Epithelial cell of esophagus (primary cell): ENCODE measurements at regions not wholly inside any gene's neighbourhood (a gene's known extent, or its start where the extent isn't known, plus 50 kb on each side); places are given as distances from the start of the nearest gene placed in this dataset.
A peak's percentile ranks its signal among the peaks of the same experiment; 100 is the strongest.

Experiments
- DNase-seq: peaks from one replicate; pipeline ENCODE4 v3.0.0; 2010; ENCODE audit warnings: low read depth
- H3K4me3 ChIP-seq: 2 replicates; pipeline ENCODE4 v1.5.1; 2011; ENCODE audit warnings: mild to moderate bottlenecking, low read length, control low read depth
- TF ChIP-seq, protein P1 (sequence below): IDR thresholded peaks from 2 replicates; pipeline ENCODE4 v1.5.1; 2011; ENCODE audit warnings: low read depth, mild to moderate bottlenecking, low read length, control low read depth, inconsistent platforms; ENCODE audit not compliant: insufficient read depth; ENCODE audit errors: missing control alignments

DNA sequence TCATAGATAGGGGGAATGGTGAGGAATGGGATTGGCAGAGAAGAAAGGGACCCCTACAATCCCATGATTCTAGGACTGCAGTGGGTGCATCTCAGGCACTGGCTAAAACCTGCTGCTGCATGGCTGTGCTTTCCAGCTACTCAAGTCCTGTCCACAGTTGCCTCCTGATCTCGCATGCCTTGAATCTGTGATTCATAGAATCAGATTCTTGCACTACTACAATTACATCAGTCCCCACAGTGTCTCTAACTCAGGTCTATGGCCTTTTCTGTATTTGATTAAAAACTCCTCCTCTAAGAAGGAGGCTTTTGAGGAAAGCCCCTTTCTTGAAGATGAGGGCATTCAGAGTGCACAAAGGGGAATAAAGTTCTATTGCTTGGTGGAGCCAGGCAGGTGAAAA is 117.4 kb downstream of the LRATD1 start:
- TF ChIP-seq, protein P1, sequence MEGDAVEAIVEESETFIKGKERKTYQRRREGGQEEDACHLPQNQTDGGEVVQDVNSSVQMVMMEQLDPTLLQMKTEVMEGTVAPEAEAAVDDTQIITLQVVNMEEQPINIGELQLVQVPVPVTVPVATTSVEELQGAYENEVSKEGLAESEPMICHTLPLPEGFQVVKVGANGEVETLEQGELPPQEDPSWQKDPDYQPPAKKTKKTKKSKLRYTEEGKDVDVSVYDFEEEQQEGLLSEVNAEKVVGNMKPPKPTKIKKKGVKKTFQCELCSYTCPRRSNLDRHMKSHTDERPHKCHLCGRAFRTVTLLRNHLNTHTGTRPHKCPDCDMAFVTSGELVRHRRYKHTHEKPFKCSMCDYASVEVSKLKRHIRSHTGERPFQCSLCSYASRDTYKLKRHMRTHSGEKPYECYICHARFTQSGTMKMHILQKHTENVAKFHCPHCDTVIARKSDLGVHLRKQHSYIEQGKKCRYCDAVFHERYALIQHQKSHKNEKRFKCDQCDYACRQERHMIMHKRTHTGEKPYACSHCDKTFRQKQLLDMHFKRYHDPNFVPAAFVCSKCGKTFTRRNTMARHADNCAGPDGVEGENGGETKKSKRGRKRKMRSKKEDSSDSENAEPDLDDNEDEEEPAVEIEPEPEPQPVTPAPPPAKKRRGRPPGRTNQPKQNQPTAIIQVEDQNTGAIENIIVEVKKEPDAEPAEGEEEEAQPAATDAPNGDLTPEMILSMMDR = no peak
- no peak overlapping the region for H3K4me3 ChIP-seq
- peak; percentile 82 for DNase-seq

GRCh38 chr2:14750433-14750832 is 117.9 kb downstream of the LRATD1 start:
- DNase-seq = no peak
- TF ChIP-seq, protein P1 = no peak
- no peak overlapping the region for H3K4me3 ChIP-seq

DNA sequence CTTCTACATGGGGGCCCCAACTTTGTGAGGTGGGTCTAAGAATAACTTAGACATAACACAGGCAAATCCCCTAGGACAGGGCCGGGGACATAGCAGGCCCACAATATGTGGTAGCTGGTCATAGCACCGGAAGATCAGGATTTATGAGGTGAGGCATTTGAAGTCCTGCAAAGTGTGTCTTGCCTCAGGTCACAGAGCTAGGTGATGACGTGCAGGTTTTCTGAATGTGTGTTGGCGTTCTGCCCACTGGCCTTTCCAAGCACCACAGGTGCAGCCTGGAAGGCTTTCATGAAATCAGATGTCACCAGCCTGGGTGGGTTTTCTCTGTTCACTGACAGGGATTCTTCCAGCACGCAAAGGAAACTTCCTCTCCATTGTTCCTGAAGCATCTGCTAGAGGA is 119.1 kb downstream of the LRATD1 start:
- TF ChIP-seq, protein P1 = no peak
- H3K4me3 ChIP-seq = no peak overlapping the region
- DNase-seq = peak; percentile 72

DNA sequence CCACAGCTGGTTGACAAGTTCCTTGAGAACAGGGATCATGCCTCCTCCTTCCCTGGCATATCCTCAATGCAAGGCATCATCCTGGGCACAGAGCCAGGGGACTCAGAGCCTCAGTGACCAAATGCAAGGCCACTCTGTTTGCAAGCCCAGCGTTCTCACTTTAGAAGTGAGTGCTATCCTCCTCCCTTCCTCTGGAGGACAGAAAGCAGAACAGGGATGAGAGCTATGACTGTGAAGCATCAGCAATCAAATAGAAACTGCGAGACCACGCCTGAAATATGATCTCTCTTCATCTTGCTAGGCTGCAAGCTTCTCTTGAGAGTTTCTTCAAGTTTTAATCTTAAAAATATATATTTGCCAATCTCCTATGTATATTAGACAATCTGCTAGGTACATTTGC is 119.8 kb downstream of the LRATD1 start:
- no peak overlapping the region for H3K4me3 ChIP-seq
- DNase-seq = peak; percentile 22
- TF ChIP-seq, protein P1 = peak; percentile 9

- H3K4me3 ChIP-seq = no peak overlapping the region
- peak; percentile 48 for DNase-seq
- TF ChIP-seq, protein P1 = no peak
Observed at GRCh38 chr2:14756122-14756541, 123.6 kb downstream of the LRATD1 start.

DNA sequence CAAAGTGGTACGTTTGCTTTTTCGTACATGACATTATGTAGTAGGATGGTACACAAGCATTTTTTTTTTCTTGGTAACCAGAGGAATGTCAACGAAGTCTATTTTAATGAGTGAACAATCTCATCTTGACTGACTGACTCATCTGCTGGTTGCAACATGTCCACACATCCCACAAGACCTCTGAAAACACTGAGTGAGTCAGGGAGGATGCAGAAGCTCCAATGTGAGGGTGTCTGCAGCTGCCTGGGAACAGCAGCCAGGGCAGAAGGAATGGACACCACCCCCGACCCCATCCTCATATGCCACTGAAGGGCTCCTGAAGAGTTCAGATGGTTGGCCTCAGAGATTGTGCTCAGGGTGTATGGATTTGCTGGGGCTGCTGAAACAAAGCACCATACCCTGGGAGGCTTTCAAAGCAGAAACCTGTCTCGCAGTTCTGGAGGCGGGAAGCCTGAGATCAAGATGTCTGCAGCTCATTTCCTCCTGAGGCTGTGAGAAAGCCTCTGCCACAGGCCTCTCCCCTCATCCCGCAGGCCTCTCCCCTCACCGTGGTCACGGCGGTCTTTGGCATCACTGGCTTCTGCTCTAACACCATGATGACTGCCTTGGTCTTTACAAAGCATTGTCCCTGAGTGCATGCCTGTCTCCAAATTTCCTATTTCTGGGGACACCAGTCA is 124.6 kb downstream of the LRATD1 start:
- no peak overlapping the region for H3K4me3 ChIP-seq
- TF ChIP-seq, protein P1 = no peak
- DNase-seq = peak; percentile 97

DNA sequence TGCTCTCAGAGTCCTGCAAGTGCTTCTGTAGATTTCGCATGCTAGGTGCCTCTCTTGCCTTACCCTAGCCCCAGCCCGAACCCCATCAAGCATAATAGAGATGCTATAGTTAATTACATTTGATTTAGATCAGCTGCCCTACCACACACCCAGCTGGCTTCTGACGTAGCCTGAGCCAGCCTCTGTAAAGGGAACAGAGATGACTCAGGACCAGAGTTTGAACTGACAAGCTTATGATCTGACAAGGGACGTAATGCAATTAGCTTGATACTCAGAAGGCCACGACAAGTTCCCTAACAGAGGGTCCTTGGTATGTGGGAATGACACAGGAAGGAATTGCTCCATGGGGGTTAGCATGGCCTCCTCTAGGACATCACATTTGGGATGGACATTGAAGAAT is 126.6 kb downstream of the LRATD1 start:
- peak; percentile 24 for DNase-seq
- no peak overlapping the region for H3K4me3 ChIP-seq
- TF ChIP-seq, protein P1 = no peak
